ENCODE measurements at regions not wholly inside any gene's neighbourhood (a gene's known extent, or its start where the extent isn't known, plus 50 kb on each side); places are given as distances from the start of the nearest gene placed in this dataset.

GRCh38 chr4:140311257-140311835, 62.1 kb upstream of the SCOC start:
- no peaks in the 10 kb centered on the region for H3K4me1 ChIP-seq
- H3K9me3 ChIP-seq = no peaks in the 10 kb centered on the region
- H3K4me3 ChIP-seq = no peak overlapping the region
- no peak for DNase-seq
- TF ChIP-seq CTCF (IDR thresholded peaks at IDR 0.05) (no peak), POLR2A (IDR thresholded peaks at IDR 0.05) (no peak)
- H3K27ac ChIP-seq = no peak overlapping the region
- no peaks in the 10 kb centered on the region for H3K27me3 ChIP-seq
- H3K36me3 ChIP-seq = no peaks in the 10 kb centered on the region
- intact Hi-C loops (cut with DNase I; ENCODE audit: low total_unique reads) = no loop called here

- intact Hi-C loops (cut with DNase I; ENCODE audit: low total_unique reads) = no loop called here
- no peak for DNase-seq
- no peaks in the 10 kb centered on the region for H3K4me1 ChIP-seq
- TF ChIP-seq CTCF (IDR thresholded peaks at IDR 0.05) = no peak
- no peak for TF ChIP-seq POLR2A (IDR thresholded peaks at IDR 0.05)
- no peaks in the 10 kb centered on the region for H3K36me3 ChIP-seq
- no peaks in the 10 kb centered on the region for H3K27me3 ChIP-seq
- H3K4me3 ChIP-seq = no peak overlapping the region
- H3K27ac ChIP-seq = peak overlapping the region; percentile 60 to 82
- H3K9me3 ChIP-seq = no peaks in the 10 kb centered on the region
Measured at GRCh38 chr4:140309124-140309870, 64.1 kb upstream of the SCOC start.

- H3K4me1 ChIP-seq = no peaks in the 10 kb centered on the region
- H3K36me3 ChIP-seq = no peaks in the 10 kb centered on the region
- H3K9me3 ChIP-seq = no peaks in the 10 kb centered on the region
- H3K27ac ChIP-seq = peak overlapping the region; percentile 60 to 82
- no peaks in the 10 kb centered on the region for H3K27me3 ChIP-seq
- peak; percentile 62 to 69 for DNase-seq
- no peak overlapping the region for H3K4me3 ChIP-seq
- intact Hi-C loops (cut with DNase I; ENCODE audit: low total_unique reads) = no loop called here
- TF ChIP-seq CTCF (IDR thresholded peaks at IDR 0.05) (no peak), POLR2A (IDR thresholded peaks at IDR 0.05) (no peak)
Measured at GRCh38 chr4:140308366-140309123, 64.9 kb upstream of the SCOC start.

- no peak for DNase-seq
- Histone ChIP-seq H3K36me3 (no peaks in the 10 kb centered on the region), H3K27ac (no peak overlapping the region), H3K4me1 (no peaks in the 10 kb centered on the region), H3K9me3 (no peaks in the 10 kb centered on the region), H3K27me3 (no peaks in the 10 kb centered on the region), H3K4me3 (no peak overlapping the region)
- intact Hi-C loops (cut with DNase I; ENCODE audit: low total_unique reads) = no loop called here
- TF ChIP-seq POLR2A (IDR thresholded peaks at IDR 0.05) (no peak), CTCF (IDR thresholded peaks at IDR 0.05) (no peak)
Measured at GRCh38 chr4:140305053-140305452, 68.4 kb upstream of the SCOC start.

- Histone ChIP-seq H3K27me3 (no peaks in the 10 kb centered on the region), H3K27ac (no peak overlapping the region), H3K4me1 (no peaks in the 10 kb centered on the region), H3K9me3 (no peaks in the 10 kb centered on the region), H3K4me3 (no peak overlapping the region), H3K36me3 (no peaks in the 10 kb centered on the region)
- DNase-seq = no peak
- TF ChIP-seq CTCF (IDR thresholded peaks at IDR 0.05) = no peak
- TF ChIP-seq POLR2A (IDR thresholded peaks at IDR 0.05) = no peak
- intact Hi-C loops (cut with DNase I; ENCODE audit: low total_unique reads) = no loop called here
Measured at GRCh38 chr4:140304346-140304745, 69.1 kb upstream of the SCOC start.
